ENCODE measurements at regions not wholly inside any gene's neighbourhood (a gene's known extent, or its start where the extent isn't known, plus 50 kb on each side); places are given as distances from the start of the nearest gene placed in this dataset.

DNA sequence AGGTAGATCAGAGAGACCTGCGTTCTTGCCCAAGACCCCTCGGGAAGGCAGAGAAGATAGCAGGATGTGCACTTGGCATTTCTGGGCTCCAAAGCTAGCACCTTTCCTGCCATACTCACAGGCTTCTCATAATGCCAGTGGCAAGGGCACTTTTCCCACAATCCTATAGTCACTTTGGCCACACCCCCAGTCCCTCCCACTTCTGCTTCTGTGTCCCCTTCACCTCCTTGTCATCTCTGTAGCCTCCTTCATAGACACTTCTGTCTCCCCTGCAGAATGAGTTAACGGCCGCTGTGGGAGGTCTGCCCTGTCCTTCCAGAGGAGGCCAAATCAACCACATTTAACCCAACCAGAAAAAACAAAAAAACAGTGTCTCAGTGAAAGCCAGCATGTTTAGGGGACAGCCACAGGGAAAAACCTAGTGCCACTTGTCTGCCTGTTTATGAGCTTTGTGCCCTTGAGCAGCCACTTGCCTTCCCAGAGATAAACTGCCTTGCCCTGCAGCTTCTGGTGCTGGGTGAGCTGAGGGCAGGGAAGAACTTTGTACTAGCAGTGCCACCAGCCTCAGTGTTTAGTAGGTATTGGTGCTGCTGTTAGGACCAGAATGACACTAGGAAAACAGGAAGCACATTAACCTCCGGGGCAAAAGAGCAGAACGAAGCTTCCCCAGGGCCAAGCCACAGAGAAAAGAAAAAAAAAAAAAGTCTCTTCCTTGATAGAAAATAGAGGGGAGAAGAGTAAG is 193.0 kb upstream of the PWP1 start:
- DNase-seq (ENCODE audit: insufficient read length, low spot score) (no peak), FAIRE-seq (no peak)
- TF ChIP-seq, protein P1, sequence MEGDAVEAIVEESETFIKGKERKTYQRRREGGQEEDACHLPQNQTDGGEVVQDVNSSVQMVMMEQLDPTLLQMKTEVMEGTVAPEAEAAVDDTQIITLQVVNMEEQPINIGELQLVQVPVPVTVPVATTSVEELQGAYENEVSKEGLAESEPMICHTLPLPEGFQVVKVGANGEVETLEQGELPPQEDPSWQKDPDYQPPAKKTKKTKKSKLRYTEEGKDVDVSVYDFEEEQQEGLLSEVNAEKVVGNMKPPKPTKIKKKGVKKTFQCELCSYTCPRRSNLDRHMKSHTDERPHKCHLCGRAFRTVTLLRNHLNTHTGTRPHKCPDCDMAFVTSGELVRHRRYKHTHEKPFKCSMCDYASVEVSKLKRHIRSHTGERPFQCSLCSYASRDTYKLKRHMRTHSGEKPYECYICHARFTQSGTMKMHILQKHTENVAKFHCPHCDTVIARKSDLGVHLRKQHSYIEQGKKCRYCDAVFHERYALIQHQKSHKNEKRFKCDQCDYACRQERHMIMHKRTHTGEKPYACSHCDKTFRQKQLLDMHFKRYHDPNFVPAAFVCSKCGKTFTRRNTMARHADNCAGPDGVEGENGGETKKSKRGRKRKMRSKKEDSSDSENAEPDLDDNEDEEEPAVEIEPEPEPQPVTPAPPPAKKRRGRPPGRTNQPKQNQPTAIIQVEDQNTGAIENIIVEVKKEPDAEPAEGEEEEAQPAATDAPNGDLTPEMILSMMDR (IDR thresholded peaks at IDR 0.05; ENCODE audit: insufficient read depth, missing control alignments), result no peak

DNA sequence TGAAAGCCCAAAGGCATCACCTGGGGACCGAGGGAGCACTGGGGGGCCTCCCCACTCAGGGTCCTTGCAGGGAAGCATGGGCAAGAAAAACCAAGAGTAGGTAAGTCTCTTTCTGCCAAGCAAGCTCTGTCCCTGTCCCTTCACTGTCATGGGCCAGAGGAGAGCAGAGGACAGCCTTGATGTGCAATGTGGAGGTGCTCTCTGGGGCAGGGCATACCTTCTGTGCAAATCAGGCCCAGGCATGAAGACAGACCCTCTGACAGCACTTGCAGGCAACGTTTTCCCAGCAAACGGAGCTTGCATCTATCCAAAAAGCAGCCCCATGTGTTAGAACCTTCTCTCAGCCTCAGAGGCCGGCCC is 192.5 kb upstream of the PWP1 start:
- FAIRE-seq (no peak), DNase-seq (ENCODE audit: insufficient read length, low spot score) (no peak)
- TF ChIP-seq, protein P1 (IDR thresholded peaks at IDR 0.05; ENCODE audit: insufficient read depth, missing control alignments), result no peak

DNA sequence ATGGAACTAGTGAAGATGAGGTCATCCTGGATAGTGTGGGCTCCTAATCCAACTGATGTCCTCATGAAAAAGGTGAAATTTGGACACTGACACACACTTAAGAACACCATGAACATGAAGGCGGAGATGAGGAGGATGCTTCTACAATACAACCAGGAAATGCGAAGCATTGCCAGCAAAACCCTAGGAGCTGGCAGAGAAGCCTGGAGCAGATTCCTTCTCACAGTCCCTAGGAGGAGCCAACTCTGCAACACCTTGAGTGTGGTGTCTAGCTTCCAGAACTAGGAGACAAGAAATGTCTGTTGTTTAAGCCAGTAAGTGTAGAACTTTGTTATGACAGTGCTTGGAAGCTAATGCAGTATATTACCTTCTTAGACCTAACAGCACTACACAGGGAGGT is 191.9 kb upstream of the PWP1 start:
- DNase-seq (ENCODE audit: insufficient read length, low spot score) (no peak), FAIRE-seq (no peak)
- TF ChIP-seq, protein P1 (IDR thresholded peaks at IDR 0.05; ENCODE audit: insufficient read depth, missing control alignments), result no peak

DNA sequence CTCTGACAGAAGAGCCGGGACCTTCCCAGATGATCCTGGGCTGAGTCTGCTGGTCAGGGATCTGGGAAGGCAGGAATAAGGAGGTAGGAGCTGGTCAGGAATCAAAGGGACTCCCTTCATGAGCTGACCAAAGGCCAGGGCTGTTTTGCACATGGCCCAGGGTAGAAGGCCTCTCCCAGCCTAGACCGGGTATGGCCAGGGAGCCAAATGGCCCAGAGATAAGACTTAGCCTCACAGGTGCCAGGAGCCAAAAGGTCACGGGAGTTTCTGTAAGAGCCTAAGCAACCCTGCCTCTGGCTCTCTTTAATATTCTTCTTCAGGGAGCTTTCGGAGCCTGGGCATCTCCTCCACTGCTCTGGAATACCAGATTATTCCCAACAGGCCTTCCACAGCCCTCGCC is 191.3 kb upstream of the PWP1 start:
- no peak for DNase-seq (ENCODE audit: insufficient read length, low spot score)
- no peak for FAIRE-seq
- TF ChIP-seq, protein P1 (IDR thresholded peaks at IDR 0.05; ENCODE audit: insufficient read depth, missing control alignments), result no peak

DNA sequence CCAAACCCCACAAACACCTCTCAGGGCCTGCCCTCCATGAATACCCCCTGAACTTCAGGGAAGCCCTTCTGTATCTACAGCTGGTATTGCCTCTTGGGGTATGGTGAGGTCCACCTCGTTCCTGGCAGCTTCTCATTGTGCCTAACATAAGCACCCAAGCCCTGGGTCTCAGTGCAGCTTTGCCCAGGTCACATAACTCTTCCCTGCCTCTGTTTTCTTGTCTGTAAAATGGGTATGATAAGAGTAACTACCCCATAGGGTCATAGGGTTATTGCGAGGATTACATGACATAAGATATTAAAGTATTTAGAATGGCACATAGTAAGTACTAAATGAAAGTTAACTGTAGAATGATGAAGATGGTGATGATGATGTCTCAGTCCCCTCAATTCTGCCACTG is 190.0 kb upstream of the PWP1 start:
- TF ChIP-seq, protein P1 (IDR thresholded peaks at IDR 0.05; ENCODE audit: insufficient read depth, missing control alignments), result no peak
- FAIRE-seq, result no peak
- no peak for DNase-seq (ENCODE audit: insufficient read length, low spot score)

DNA sequence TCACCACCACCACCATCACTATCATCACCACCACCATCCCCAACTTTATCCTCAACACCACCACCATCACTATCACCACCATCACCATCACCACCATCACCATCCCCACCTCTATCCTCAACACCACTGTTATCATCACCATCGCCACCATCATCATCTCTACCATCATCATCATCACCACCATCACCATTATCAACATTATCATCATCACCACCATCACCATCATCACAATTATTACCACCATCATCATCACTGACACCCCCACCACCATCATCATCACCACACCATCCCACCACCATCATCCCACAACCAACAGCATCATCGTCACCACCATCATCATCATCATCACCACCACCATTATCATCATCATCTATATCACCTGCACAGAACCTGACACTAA is 188.4 kb upstream of the PWP1 start:
- DNase-seq (ENCODE audit: insufficient read length, low spot score), result no peak
- TF ChIP-seq, protein P1 (IDR thresholded peaks at IDR 0.05; ENCODE audit: insufficient read depth, missing control alignments), result no peak
- FAIRE-seq, result no peak

DNA sequence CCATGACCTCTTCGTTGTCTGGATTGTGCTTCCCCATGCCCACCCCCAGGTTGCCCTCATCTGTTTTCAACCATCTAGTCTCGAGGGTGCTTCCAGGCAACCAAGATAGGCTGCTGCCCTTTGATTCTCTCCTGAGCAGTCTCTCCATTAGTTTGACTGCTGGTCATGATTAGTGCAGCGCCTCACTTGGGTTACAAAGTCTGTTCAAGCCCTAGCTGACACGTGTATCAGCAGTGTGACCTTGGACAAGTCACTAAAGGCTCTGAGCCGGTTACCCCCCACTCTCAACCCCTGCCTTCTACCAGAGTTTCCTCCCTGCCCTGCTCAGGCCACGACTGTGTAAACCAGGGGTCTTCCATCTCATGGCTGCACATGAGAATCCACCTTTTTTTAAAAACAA is 185.3 kb upstream of the PWP1 start:
- DNase-seq (ENCODE audit: insufficient read length, low spot score) (no peak), FAIRE-seq (no peak)
- TF ChIP-seq, protein P1 (IDR thresholded peaks at IDR 0.05; ENCODE audit: insufficient read depth, missing control alignments), result no peak
